GM10266 (cell line): ENCODE measurements at regions not wholly inside any gene's neighbourhood (a gene's known extent, or its start where the extent isn't known, plus 50 kb on each side); places are given as distances from the start of the nearest gene placed in this dataset.
A peak's percentile ranks its signal among the peaks of the same experiment; 100 is the strongest.

Experiments used
- DNase-seq: peaks from one replicate; pipeline ENCODE4 v3.0.0; 2012; ENCODE audit errors: extremely low spot score
- TF ChIP-seq, protein P1 (sequence below): IDR thresholded peaks from 2 replicates; pipeline ENCODE4 v1.5.1; 2012; ENCODE audit warnings: mild to moderate bottlenecking, low read depth; ENCODE audit not compliant: control insufficient read depth, insufficient read depth; ENCODE audit errors: missing control alignments

DNA sequence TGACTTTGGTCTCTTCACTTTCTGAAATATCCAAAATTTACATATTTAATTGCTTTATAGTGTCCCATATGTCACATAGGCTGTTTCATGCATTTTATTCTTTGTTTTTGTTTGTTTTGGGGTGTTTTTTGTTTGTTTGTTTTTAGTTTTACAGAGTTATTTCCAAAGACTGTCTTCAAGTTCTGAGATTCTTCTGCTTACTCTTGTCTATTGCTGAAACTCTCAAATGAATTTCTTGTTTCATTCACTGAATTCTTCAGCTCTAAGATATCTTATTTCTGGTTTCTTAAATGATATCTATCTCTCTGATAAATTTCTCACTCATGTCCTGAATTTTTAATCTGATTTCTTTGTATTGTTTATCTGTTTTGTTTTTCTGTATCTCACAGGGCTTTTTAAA is 412.0 kb upstream of the ATP2B1 start:
- TF ChIP-seq, protein P1, sequence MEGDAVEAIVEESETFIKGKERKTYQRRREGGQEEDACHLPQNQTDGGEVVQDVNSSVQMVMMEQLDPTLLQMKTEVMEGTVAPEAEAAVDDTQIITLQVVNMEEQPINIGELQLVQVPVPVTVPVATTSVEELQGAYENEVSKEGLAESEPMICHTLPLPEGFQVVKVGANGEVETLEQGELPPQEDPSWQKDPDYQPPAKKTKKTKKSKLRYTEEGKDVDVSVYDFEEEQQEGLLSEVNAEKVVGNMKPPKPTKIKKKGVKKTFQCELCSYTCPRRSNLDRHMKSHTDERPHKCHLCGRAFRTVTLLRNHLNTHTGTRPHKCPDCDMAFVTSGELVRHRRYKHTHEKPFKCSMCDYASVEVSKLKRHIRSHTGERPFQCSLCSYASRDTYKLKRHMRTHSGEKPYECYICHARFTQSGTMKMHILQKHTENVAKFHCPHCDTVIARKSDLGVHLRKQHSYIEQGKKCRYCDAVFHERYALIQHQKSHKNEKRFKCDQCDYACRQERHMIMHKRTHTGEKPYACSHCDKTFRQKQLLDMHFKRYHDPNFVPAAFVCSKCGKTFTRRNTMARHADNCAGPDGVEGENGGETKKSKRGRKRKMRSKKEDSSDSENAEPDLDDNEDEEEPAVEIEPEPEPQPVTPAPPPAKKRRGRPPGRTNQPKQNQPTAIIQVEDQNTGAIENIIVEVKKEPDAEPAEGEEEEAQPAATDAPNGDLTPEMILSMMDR = no peak
- DNase-seq = no peak

DNA sequence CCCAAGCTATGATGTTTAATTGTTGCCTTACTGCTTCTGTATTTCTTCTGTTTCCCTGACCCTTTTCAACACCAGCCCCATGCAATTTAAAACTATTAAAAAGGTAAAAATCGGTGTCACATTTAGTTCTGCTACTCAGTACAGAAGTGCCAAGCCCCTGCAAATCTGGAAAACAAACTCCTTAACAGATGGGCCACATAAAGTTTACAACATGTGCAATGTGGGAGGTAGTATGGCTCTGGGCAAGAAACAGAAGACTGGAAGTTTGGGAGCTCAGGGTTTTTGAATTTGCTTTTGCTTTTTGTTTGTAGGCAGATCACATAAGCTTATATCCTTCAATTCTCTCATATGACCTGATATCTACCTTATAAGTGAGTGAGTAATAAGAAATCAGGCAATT is 404.0 kb upstream of the ATP2B1 start:
- TF ChIP-seq, protein P1 = no peak

DNA sequence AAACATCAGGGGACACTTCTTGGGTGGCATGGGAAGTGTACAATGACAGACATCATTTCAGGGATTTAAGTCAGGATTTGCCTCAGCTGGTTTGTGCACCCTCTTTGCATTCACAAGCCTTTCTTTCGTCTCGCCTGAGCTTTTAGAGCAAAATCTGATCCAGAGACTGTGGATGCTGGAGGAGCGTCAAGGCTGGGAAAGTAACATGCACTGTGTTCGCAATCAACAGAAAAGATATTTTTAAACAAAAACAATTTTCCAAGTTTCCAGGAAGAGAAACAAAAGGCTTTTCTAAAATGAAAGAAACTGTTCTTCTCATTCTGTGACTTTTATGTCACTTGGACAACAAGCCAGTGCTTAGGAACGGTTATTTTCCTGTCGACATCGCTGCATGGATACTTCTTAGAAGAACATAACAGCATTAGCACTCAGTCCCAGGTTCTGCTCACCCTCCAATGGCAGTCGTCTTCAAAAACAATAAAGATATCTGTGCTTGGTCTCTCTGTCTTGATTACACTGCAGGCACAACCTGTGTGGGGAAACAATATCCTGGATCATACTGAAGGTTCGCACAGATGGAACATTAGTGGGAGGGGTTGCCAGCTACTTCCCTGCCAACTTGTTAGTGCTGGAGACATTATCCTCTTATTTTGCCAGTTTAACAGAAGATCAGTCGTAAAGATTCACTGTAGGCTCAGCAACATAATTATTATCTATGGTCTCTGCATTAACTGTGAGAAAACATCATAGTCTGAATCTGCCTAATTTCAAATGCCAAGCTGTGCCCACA is 403.3 kb upstream of the ATP2B1 start:
- TF ChIP-seq, protein P1 = no peak
- DNase-seq = no peak

More for the DNA sequence above, 404.0 kb upstream of the ATP2B1 start:
- no peak for DNase-seq

DNA sequence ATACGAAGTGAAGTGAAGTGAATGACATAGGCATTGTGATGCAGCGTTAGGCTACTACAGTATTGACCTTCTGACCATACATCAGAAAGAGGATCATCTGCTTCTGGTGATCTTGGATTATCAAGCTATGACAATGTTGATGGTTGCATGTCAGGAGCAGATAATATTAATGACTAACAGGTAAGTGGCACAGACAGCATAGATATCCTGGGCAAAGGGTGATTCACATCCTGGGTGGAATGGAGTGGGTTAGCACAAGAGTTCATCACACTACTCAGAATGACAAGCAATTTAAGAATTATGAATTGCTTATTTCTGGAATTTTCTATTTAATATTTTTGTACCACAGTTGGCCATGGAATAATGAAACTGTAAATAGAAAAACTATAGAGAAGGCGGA is 397.9 kb upstream of the ATP2B1 start:
- TF ChIP-seq, protein P1 = no peak
- DNase-seq = no peak

DNA sequence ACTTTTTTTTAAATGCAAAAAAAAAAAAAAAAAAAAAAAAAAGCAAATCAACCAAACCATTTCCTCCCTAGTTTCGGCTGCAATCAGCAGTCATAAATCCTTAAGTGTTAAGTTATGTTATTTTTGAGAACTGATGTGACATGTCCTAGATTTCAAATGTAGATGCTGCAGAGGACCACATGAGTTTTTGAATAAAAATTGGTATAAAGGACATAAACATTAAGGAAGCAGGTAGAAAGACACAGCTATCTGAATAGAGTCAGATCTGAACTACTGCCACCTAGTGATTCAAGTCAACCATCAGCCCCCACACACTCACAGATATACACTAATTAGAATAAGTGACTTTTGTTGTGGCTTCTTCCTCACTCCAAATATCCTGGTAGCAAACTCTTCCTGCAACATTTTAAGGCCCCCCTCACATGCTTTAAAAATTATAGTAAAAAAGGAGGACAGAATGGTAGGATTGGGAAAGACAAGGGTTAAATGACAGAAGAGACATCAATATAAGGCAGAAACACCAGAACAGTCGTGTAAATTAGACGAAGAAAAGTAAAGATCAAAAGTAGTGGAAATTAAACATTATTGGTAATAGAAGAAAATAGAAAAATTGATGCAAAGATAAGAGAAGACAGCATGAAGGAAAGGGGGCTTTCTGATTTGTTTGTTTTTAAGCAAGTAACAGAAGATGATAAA is 394.5 kb upstream of the ATP2B1 start:
- TF ChIP-seq, protein P1 = peak; percentile 65
- peak; percentile 18 for DNase-seq

DNA sequence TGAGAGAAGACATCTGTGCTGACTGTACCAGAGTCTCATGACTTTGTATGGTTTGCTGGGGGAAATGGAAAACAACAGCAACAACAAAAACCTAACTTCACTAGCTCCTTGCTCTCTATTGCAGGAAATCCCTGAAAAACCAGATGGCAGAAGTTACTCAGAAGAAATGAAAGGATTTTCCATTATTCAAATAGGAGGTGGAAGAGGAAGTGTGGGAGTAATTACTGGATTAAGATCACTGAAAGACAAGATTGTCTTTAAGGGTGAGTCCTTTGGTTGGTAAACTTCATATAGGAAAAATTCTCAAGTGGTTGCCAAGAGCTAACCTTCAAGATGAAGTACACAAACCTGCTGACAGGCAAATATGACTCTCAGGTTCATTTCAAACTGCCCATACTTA is 391.9 kb upstream of the ATP2B1 start:
- TF ChIP-seq, protein P1 = no peak
- no peak for DNase-seq

DNA sequence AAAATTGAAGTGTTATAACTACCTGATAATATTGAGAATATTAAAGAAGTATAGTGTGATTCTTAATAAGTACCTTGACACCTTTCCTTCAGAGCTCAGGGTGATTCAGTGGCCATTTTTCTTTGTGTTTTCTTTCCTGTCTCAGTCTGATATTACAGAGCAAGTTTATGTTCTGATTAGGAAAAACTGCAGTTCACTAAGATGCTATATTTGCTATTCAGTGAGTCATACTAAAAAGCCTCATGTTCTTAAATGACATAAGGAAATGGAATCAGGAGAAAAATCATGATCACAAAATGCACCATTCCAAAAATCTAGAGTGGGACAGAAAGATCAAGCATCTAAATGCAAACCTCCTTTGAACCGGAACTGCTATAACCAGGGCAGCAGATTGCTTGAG is 390.6 kb upstream of the ATP2B1 start:
- no peak for DNase-seq
- TF ChIP-seq, protein P1 = no peak
